ENCODE measurements at regions not wholly inside any gene's neighbourhood (a gene's known extent, or its start where the extent isn't known, plus 50 kb on each side); places are given as distances from the start of the nearest gene placed in this dataset.

DNA sequence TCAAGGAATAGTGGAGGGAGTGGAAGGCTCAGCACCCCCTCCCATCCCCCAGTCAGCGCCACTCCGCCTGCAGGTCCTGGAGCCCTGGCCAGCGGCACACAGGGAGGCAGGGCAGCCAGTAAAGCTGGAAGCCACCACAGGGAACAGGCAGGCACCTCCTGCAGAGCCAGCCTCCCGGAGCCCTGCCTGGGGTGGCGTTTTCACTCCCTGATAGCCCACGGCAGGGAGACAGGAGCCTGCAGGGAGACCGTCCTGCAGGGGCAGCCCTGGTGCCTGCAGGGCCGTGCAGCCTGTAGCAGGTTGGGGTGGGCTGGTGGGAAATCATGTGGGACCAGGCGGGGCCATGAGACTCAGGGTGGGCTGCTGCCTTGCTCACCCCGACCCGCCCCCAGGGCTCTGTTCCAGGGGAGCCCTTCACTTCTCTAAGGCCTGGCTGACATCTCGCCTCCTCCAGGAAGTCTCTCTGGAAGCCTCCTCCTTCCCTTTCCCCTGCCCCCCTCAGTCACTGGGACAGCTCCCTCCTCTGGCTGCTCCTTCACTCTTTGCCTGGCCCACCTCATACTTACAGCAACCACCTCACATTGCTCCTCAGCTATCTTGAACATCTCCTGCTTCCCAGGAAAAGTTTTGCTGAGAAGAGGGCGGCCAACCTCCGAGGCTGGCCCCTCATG lies 221.0 kb downstream of the GLI2 start:
- DNase-seq (ENCODE audit: low read depth in 1 of 2, low spot score in 1 of 2), result no peak
- no peak overlapping the region for H3K27ac ChIP-seq
- TF ChIP-seq, protein P1, sequence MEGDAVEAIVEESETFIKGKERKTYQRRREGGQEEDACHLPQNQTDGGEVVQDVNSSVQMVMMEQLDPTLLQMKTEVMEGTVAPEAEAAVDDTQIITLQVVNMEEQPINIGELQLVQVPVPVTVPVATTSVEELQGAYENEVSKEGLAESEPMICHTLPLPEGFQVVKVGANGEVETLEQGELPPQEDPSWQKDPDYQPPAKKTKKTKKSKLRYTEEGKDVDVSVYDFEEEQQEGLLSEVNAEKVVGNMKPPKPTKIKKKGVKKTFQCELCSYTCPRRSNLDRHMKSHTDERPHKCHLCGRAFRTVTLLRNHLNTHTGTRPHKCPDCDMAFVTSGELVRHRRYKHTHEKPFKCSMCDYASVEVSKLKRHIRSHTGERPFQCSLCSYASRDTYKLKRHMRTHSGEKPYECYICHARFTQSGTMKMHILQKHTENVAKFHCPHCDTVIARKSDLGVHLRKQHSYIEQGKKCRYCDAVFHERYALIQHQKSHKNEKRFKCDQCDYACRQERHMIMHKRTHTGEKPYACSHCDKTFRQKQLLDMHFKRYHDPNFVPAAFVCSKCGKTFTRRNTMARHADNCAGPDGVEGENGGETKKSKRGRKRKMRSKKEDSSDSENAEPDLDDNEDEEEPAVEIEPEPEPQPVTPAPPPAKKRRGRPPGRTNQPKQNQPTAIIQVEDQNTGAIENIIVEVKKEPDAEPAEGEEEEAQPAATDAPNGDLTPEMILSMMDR (IDR thresholded peaks at IDR 0.05; ENCODE audit: low read depth, low read length), result no peak

DNA sequence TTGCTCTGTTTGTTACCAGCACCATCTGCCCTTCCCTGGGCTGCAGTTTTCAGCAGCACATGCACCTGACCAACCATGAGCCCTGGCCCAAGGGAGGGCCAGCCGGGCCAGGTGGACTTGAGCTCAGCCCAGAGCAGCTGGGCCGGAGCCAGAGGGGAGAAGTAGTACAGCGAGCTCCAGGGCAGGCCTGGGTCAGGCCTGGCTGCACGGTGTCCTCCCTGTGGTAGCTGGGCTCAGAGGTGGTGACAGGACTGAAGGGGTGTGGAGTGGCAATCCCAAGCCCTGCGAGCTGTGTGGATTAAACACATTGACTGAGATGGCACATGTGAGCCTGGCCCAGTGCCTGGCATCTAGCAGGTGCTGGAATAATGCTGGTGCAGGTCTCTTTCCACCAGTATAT lies 222.2 kb downstream of the GLI2 start:
- no peaks in the 10 kb centered on the region for H3K36me3 ChIP-seq

More for the DNA sequence above, 221.0 kb downstream of the GLI2 start:
- H3K36me3 ChIP-seq, result no peaks in the 10 kb centered on the region
- H3K4me3 ChIP-seq, result no peak overlapping the region
- peaks cover 14% of the 10 kb centered on the region for H3K4me1 ChIP-seq (ENCODE audit: low read depth)
- no peaks in the 10 kb centered on the region for H3K9me3 ChIP-seq (ENCODE audit: low read depth)
- no peaks in the 10 kb centered on the region for H3K27me3 ChIP-seq

DNA sequence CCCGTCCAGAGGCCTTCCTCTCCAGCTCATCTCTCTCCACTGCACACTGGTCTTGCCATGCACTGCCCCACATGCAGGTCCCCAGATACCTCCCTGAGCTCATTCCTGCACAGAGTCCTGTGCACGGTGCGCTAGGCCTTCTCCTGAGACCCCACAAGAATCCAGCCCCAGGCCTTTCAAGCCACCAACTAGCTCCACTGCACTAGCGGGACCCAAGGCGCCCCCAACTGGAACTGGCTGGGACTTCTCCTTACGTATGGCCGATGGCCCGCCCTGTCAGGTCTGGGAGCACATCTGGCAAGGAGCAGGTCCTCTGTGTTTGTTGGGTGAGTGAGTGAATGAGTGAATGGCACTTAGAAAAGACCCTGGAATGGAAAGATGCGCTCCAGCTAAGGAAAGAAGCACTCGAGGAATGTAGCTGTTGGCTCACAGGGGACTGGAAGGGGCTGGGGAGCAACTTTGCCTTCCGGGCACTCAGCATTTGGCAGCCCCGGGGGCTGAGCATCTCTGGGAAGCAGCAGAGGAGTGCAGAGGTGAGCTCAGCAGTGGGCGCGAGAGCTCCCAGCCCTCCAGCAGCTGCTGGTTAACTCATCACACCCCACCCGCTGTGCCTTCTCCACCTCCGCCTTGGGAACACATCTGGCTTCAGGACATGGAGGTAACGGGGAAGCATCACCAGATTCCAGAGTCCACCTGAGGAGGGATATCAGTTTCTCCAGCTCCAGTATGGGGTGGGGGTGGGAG lies 223.1 kb downstream of the GLI2 start:
- Histone ChIP-seq H3K27ac (no peak overlapping the region), H3K4me3 (no peak overlapping the region), H3K4me1 (ENCODE audit: low read depth) (peaks cover 9% of the 10 kb centered on the region), H3K27me3 (no peaks in the 10 kb centered on the region), H3K36me3 (no peaks in the 10 kb centered on the region), H3K9me3 (ENCODE audit: low read depth) (no peaks in the 10 kb centered on the region)
- TF ChIP-seq, protein P1 (IDR thresholded peaks at IDR 0.05; ENCODE audit: low read depth, low read length), result peak; percentile 41
- DNase-seq (ENCODE audit: low read depth in 1 of 2, low spot score in 1 of 2), result peak in 1 of 2 donors; percentile 16

More for the DNA sequence above, 222.2 kb downstream of the GLI2 start:
- Histone ChIP-seq H3K27ac (no peak overlapping the region), H3K4me3 (no peak overlapping the region), H3K4me1 (ENCODE audit: low read depth) (peaks cover 9% of the 10 kb centered on the region), H3K9me3 (ENCODE audit: low read depth) (no peaks in the 10 kb centered on the region), H3K27me3 (no peaks in the 10 kb centered on the region)
- DNase-seq (ENCODE audit: low read depth in 1 of 2, low spot score in 1 of 2), result no peak
- TF ChIP-seq, protein P1 (IDR thresholded peaks at IDR 0.05; ENCODE audit: low read depth, low read length), result no peak

DNA sequence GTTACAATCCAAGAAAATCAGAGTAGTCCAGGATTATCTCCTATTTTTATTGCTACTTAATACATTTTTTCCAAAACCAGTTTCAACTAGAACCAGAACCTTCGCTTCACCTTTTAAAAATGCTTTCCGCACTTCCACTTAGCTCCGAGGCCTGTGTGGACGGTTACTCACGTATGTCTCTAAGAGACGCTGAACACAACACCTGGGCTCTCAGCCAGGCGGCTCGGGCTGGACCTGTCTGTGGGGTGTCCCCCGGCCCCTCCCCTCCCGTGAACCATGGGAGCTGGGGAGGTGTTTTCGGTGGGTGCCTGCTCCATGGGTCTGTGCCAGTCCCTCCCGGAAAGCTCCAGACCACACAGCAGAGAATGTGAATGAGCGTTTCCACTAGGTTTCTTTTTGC lies 223.8 kb downstream of the GLI2 start:
- H3K4me1 ChIP-seq (ENCODE audit: low read depth), result peaks cover 9% of the 10 kb centered on the region
- no peaks in the 10 kb centered on the region for H3K27me3 ChIP-seq
- no peak overlapping the region for H3K4me3 ChIP-seq
- TF ChIP-seq, protein P1 (IDR thresholded peaks at IDR 0.05; ENCODE audit: low read depth, low read length), result no peak
- no peak for DNase-seq (ENCODE audit: low read depth in 1 of 2, low spot score in 1 of 2)
- H3K9me3 ChIP-seq (ENCODE audit: low read depth), result no peaks in the 10 kb centered on the region
- peak overlapping the region; percentile 36 for H3K27ac ChIP-seq
- no peaks in the 10 kb centered on the region for H3K36me3 ChIP-seq

DNA sequence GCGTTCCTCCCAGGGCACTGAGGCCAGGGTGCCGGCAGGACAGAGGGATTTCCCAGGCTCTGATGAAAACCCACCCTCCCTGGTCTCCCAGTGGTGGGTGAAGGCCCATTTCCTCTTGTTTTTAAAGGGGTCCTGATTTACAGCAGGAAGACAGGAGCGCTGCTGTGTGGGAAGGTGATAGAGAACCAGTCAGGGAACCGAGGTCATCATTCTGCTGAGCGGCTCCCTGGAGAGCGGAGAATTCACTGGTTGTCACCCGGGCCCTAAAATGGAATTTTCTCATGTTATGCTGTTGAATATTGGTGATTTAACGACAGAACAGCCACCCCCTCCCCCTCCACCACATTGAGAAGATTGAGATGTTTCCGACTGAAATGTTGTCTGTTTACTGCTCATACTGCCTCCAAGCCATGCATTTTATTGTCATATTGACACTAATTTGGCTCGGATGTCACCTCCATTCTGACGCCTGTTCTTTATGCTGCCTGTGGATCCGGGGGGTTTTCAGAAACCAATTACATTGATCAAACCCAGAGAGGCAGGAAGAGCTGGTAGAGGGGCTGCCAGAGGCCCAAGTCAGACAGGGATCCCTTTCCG lies 225.2 kb downstream of the GLI2 start:
- H3K27me3 ChIP-seq, result no peaks in the 10 kb centered on the region
- no peak overlapping the region for H3K4me3 ChIP-seq
- TF ChIP-seq, protein P1 (IDR thresholded peaks at IDR 0.05; ENCODE audit: low read depth, low read length), result no peak
- H3K4me1 ChIP-seq (ENCODE audit: low read depth), result peaks cover 9% of the 10 kb centered on the region
- no peaks in the 10 kb centered on the region for H3K36me3 ChIP-seq
- H3K27ac ChIP-seq, result no peak overlapping the region
- no peaks in the 10 kb centered on the region for H3K9me3 ChIP-seq (ENCODE audit: low read depth)
- no peak for DNase-seq (ENCODE audit: low read depth in 1 of 2, low spot score in 1 of 2)

Measured in cardiac muscle cell (in vitro differentiated cells and primary cell).